Right lobe of liver (tissue), 6 donors: ENCODE measurements at regions not wholly inside any gene's neighbourhood (a gene's known extent, or its start where the extent isn't known, plus 50 kb on each side); places are given as distances from the start of the nearest gene placed in this dataset.

Experiments used
- ATAC-seq, 4 donors: fragments of 200-7000 bp; cut with Tn5 transposase; one replicate each; pipeline ENCODE4 v1.9.1; 2020; ENCODE audit warnings: mild to moderate bottlenecking in 4 of 4, moderate library complexity in 4 of 4
- DNase-seq, 3 donors: peaks; one replicate each; pipeline ENCODE4 v3.0.0-alpha.2; 2020
- H3K27ac ChIP-seq, 3 donors: fragments of 200-600 bp; one replicate each; pipeline ENCODE4 v1.8.0; 2022
- H3K27me3 ChIP-seq, 2 donors: fragments of 200-600 bp; one replicate each; pipeline ENCODE4 v1.8.0; 2022
- H3K36me3 ChIP-seq, 4 donors: fragments of 200-600 bp; sonication (generic) in 1 of 4; one replicate each; pipeline versions ENCODE4 v1.5.1 to v1.8.0; 2017 to 2022; ENCODE audit warnings: control low read depth in 1 of 4
- H3K4me1 ChIP-seq, 4 donors: fragments of 200-600 bp; sonication (generic) in 1 of 4; one replicate each; pipeline versions ENCODE4 v1.5.1 to v1.8.0; 2017 to 2022; ENCODE audit warnings: control low read depth in 1 of 4
- H3K4me3 ChIP-seq, 3 donors: fragments of 200-600 bp; one replicate each; pipeline ENCODE4 v1.8.0; 2022
- H3K9me3 ChIP-seq, 4 donors: fragments of 200-600 bp; sonication (generic) in 1 of 4; one replicate each; pipeline versions ENCODE4 v1.5.1 to v1.8.0; 2017 to 2022; ENCODE audit warnings: control low read depth in 1 of 4
- POLR2A ChIP-seq: fragments of 450-650 bp; IDR thresholded peaks from one replicate; pipeline ENCODE4 v1.6.1; 2017; ENCODE audit warnings: antibody characterized with exemption, mild to moderate bottlenecking
- WGBS: methylation state at CpG from one replicate; pipeline ENCODE4 v1.1.6; 2018; ENCODE audit warnings: low coverage, low lambda C conversion rate; ENCODE audit not compliant: insufficient coverage; ENCODE audit errors: missing lambda C conversion rate; 5-methylcytosine and 5-hydroxymethylcytosine counted together
- intact Hi-C, 2 donors: fragments of 100-400 bp; cut with DNase I; formaldehyde crosslinking; loops; one replicate each; pipeline versions ENCODE4 v1.11.2 to v1.14.1; 2022
- TF ChIP-seq, protein P1 (sequence below), 4 donors: fragments of 200-600 bp in 3 of 4; fragments of 450-650 bp in 1 of 4; IDR thresholded peaks; one replicate each; pipeline versions ENCODE4 v1.5.1 to v1.8.0; 2016 to 2022; ENCODE audit warnings: antibody characterized with exemption in 4 of 4, mild to moderate bottlenecking in 2 of 4
- donor health status: DM: no; HTN: yes; CAD: no.
- donor health status: DM: no; HTN: no; CAD: no.
- donor health status: DM: no; HTN: no; CAD: no.
- donor health status: DM: no; HTN: yes; CAD: no.
- donor health status: DM: no; HTN: yes; CAD: no.

- ATAC-seq (no peak), DNase-seq (no peak)
- H3K9me3 ChIP-seq = no peaks in the 10 kb centered on the region
- no peaks in the 10 kb centered on the region for H3K36me3 ChIP-seq
- H3K27me3 ChIP-seq = no peaks in the 10 kb centered on the region
- intact Hi-C loops = no loop called here
- TF ChIP-seq, protein P1, sequence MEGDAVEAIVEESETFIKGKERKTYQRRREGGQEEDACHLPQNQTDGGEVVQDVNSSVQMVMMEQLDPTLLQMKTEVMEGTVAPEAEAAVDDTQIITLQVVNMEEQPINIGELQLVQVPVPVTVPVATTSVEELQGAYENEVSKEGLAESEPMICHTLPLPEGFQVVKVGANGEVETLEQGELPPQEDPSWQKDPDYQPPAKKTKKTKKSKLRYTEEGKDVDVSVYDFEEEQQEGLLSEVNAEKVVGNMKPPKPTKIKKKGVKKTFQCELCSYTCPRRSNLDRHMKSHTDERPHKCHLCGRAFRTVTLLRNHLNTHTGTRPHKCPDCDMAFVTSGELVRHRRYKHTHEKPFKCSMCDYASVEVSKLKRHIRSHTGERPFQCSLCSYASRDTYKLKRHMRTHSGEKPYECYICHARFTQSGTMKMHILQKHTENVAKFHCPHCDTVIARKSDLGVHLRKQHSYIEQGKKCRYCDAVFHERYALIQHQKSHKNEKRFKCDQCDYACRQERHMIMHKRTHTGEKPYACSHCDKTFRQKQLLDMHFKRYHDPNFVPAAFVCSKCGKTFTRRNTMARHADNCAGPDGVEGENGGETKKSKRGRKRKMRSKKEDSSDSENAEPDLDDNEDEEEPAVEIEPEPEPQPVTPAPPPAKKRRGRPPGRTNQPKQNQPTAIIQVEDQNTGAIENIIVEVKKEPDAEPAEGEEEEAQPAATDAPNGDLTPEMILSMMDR (IDR thresholded peaks at IDR 0.05) = no peak
- no peak for TF ChIP-seq POLR2A
- no peak overlapping the region for H3K27ac ChIP-seq
- WGBS = 71% methylated on average over 3 of the region's 3 CpGs
- H3K4me3 ChIP-seq = no peak overlapping the region
- no peaks in the 10 kb centered on the region for H3K4me1 ChIP-seq
Measured at GRCh38 chr13:76733671-76734070, 152.5 kb downstream of the KCTD12 start.

GRCh38 chr13:76732367-76732766 lies 153.8 kb downstream of the KCTD12 start:
- 47% methylated on average over 2 of the region's 2 CpGs for WGBS
- H3K9me3 ChIP-seq = no peaks in the 10 kb centered on the region
- ATAC-seq (peak in 1 of 4 donors; percentile 30), DNase-seq (no peak)
- TF ChIP-seq POLR2A = no peak
- TF ChIP-seq, protein P1 (IDR thresholded peaks at IDR 0.05) = no peak
- intact Hi-C loops = no loop called here
- no peaks in the 10 kb centered on the region for H3K4me1 ChIP-seq
- H3K27ac ChIP-seq = no peak overlapping the region
- H3K4me3 ChIP-seq = no peak overlapping the region
- H3K27me3 ChIP-seq = no peaks in the 10 kb centered on the region
- no peaks in the 10 kb centered on the region for H3K36me3 ChIP-seq

DNA sequence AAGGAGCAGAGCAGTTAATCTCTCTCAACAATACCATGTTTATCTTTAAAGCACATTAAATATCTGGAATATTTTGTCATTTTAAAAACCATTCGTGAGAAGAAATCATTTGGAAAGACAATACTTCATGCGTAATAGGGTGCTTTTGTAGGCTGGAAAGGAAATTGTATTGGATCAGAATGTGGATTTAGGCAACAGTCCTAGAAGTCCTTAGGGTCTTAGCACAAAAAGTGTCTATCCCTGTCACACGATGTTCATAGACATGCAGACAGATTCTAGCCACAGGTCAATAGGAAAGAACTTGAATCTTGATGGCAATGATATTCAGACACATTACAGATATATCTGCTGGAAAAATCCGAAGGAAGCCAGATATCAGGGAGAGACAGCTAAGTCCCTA lies 156.0 kb downstream of the KCTD12 start:
- Histone ChIP-seq H3K27ac (no peak overlapping the region), H3K9me3 (no peaks in the 10 kb centered on the region), H3K27me3 (no peaks in the 10 kb centered on the region), H3K4me1 (no peaks in the 10 kb centered on the region), H3K36me3 (no peaks in the 10 kb centered on the region), H3K4me3 (no peak overlapping the region)
- WGBS = 58% methylated on average over 4 of the region's 4 CpGs
- ATAC-seq = no peak
- DNase-seq = no peak
- intact Hi-C loops = no loop called here
- TF ChIP-seq, protein P1 (IDR thresholded peaks at IDR 0.05) = no peak
- no peak for TF ChIP-seq POLR2A

- DNase-seq = no peak
- no peak for TF ChIP-seq POLR2A
- TF ChIP-seq, protein P1 (IDR thresholded peaks at IDR 0.05) = no peak
- WGBS = 33% methylated on average over 1 of the region's 1 CpG
Measured at GRCh38 chr13:76729691-76730090, 156.5 kb downstream of the KCTD12 start.

GRCh38 chr13:76725896-76726295 lies 160.3 kb downstream of the KCTD12 start:
- ATAC-seq = no peak
- no peaks in the 10 kb centered on the region for H3K9me3 ChIP-seq
- H3K4me1 ChIP-seq = no peaks in the 10 kb centered on the region
- DNase-seq = no peak
- TF ChIP-seq, protein P1 (IDR thresholded peaks at IDR 0.05) = no peak
- no peak for TF ChIP-seq POLR2A
- H3K36me3 ChIP-seq = no peaks in the 10 kb centered on the region
- intact Hi-C loops = no loop called here
- WGBS = 43% methylated on average over 1 of the region's 1 CpG
- no peak overlapping the region for H3K27ac ChIP-seq
- no peaks in the 10 kb centered on the region for H3K27me3 ChIP-seq
- H3K4me3 ChIP-seq = no peak overlapping the region

More at GRCh38 chr13:76729691-76730090, 156.5 kb downstream of the KCTD12 start:
- Histone ChIP-seq H3K27ac (no peak overlapping the region), H3K27me3 (no peaks in the 10 kb centered on the region), H3K36me3 (no peaks in the 10 kb centered on the region), H3K9me3 (no peaks in the 10 kb centered on the region), H3K4me3 (no peak overlapping the region), H3K4me1 (no peaks in the 10 kb centered on the region)
- ATAC-seq = no peak
- intact Hi-C loops = no loop called here
